HL-60 (cell line): ENCODE measurements at regions not wholly inside any gene's neighbourhood (a gene's known extent, or its start where the extent isn't known, plus 50 kb on each side); places are given as distances from the start of the nearest gene placed in this dataset.

ENCODE experiments used
- CTCF ChIP-seq: IDR thresholded peaks from one replicate; pipeline ENCODE4 v1.5.1; 2011; ENCODE audit warnings: low read length, control low read depth, inconsistent platforms; ENCODE audit not compliant: insufficient read depth
- GABPA ChIP-seq: IDR thresholded peaks from 2 replicates; pipeline ENCODE4 v1.6.1; 2012; ENCODE audit warnings: low read depth
- POLR2AphosphoS5 ChIP-seq: IDR thresholded peaks from 2 replicates; pipeline ENCODE4 v1.6.1; 2012; ENCODE audit warnings: low read depth
- REST ChIP-seq: IDR thresholded peaks from 2 replicates; pipeline ENCODE4 v1.6.1; 2012; ENCODE audit warnings: low read depth; ENCODE audit not compliant: insufficient replicate concordance
- SPI1 ChIP-seq: IDR thresholded peaks from 2 replicates; pipeline ENCODE4 v1.6.1; 2012; ENCODE audit warnings: low read depth, mild to moderate bottlenecking, borderline replicate concordance

GRCh38 chr16:59164461-59164860 lies 430.3 kb upstream of the GOT2 start:
- TF ChIP-seq REST: peak; percentile 96
- no peak for TF ChIP-seq CTCF
- no peak for TF ChIP-seq GABPA
- no peak for TF ChIP-seq POLR2AphosphoS5
- TF ChIP-seq SPI1: no peak
